GM21619 (cell line): ENCODE measurements at regions not wholly inside any gene's neighbourhood (a gene's known extent, or its start where the extent isn't known, plus 50 kb on each side); places are given as distances from the start of the nearest gene placed in this dataset.

ENCODE experiments used
- ATAC-seq: cut with Tn5 transposase; IDR thresholded peaks from one replicate; pipeline ENCODE4 v1.9.1; 2021; ENCODE audit not compliant: unreplicated experiment

GRCh38 chr12:92288561-92288960 lies 142.9 kb upstream of the BTG1 start:
- ATAC-seq, result no peak

DNA sequence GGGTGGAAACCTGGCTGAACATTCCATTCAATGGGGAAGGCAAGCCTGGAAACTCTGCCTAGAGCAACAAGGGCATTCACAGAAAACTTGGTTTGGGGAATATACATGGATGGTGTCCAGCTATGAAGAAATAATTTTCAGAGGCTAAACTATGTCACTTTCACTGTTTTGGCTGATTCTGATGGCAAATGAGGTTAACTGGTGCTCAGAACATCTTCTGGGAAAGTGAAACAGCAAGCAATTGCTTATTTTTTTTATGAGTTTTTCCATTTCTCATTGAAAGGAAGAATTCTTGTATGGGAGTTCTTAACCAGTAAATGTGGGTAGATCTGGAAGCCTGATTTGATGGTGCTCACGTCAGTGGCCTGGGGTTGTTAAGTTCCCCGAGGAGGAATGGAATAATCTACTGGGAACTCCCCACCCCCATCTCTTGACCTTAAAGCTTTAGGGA lies 132.8 kb upstream of the BTG1 start:
- ATAC-seq, result no peak

DNA sequence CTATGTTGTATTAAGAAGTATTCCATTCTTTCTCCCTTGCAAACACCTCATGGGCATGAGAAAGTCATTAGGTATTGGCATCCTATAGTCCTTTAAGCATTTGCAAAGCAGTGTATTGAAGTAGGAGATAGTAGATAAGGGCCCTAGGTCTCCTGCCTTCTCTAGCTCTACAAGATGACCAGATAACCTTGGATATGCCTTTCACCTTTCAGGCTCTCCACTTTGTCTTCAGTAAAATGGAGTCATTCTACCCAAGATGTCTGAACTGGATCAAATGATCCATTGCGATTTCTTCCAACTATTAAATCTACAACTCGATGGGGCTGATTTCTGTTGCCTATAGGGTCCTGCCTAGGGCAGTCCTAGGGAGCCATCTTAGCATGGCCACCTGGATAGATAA lies 132.1 kb upstream of the BTG1 start:
- ATAC-seq, result no peak

- ATAC-seq, result no peak
These were observed 130.6 kb upstream of the BTG1 start for GRCh38 chr12:92276276-92276675.

DNA sequence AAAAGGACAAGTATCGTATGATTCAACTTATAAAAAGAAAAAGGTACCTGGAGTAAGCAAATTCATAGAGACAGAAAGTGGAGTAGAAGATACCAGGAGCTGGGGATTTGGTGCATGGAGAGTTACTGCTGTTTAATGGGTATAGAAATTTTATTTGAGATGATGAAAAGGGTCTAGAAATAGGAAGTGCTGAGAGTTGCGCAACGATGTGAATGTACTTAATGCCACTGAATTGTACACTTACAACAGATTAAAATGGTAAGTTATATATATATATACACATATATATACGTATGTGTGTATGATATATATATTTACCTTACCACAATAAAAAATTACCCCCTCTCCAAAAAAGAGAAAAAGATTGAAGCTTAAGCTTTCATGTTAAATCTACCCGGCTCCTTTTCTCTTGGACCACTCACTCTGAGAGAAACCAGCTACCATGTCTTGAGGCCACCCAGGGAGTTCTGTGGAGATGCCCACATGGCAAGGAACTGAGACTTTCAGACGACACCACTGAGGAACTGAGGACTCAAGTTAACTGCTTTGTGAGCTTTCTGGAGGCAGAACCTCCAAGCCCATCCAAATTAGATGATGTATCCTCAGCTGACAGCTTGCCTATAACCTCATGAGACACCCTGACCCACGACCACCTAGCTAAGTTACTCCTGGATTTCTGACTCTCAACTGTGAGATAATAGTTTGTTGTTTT lies 130.0 kb upstream of the BTG1 start:
- ATAC-seq, result no peak

- ATAC-seq, result no peak
These were observed 127.4 kb upstream of the BTG1 start for GRCh38 chr12:92273076-92273475.

GRCh38 chr12:92272061-92272964 lies 126.7 kb upstream of the BTG1 start:
- ATAC-seq, result no peak

- ATAC-seq, result no peak
These were observed 125.7 kb upstream of the BTG1 start for GRCh38 chr12:92271341-92271740.

- ATAC-seq, result no peak
These were observed 124.9 kb upstream of the BTG1 start for GRCh38 chr12:92270521-92270920.

GRCh38 chr12:92268946-92269345 lies 123.3 kb upstream of the BTG1 start:
- no peak for ATAC-seq

DNA sequence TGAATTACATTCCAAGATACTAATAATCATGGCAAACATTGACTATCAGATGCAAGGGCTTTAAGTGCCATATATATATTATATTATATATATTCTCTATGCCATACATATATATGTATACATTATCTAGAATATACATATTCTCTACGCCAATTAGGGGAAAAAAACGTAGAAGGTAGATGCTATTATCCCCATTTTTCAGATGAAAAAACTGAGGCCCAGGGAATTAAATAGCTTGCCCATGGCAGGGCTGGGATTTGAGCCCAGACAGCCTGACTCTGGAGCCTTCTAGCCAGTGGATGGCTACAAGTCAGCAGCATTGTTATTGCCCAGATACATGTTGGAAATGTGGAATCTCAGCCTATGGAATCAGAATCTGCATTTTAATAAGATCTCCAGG lies 116.0 kb upstream of the BTG1 start:
- ATAC-seq, result no peak

DNA sequence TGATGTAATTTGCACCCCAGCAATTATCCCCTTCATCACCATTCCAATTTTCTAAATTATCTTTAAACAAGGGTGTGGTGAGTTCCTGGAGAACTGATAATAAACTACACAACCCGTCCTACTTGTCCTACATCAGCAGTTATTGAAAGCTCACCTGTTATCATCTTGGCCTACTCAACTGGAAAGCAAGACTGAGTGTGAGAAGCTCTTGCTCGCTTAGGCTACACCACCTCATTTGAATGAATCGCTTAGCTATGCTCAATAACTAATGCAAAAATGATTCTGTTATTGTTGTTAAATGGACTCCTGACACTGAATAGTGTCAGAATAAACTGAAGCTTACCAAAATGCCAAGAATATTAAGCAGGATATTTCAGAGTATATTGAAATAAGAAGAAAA lies 115.4 kb upstream of the BTG1 start:
- no peak for ATAC-seq

GRCh38 chr12:92259696-92260251 lies 114.1 kb upstream of the BTG1 start:
- ATAC-seq, result no peak

- no peak for ATAC-seq
These were observed 113.6 kb upstream of the BTG1 start for GRCh38 chr12:92259291-92259690.

- no peak for ATAC-seq
These were observed 111.6 kb upstream of the BTG1 start for GRCh38 chr12:92257261-92257660.

- ATAC-seq, result no peak
These were observed 110.1 kb upstream of the BTG1 start for GRCh38 chr12:92255741-92256140.

DNA sequence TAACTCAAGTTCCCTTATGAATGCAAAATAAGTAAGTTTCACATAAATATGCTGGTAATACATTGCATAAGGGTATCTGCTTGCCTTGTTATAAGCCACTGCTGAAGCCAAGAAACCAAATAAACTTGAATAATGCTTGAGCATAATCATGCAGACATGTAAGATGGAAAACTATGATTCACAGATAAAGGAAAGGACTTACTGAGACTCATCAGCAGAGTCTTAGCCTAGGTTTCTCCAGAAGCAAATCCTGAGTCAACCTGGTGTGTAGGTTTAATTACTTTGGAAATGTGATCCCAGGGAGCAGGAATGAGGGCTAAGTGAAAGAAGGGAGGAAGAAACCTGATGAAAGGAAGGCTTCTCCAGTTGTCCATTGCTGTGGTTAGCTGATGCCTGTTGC lies 107.7 kb upstream of the BTG1 start:
- ATAC-seq, result no peak

- ATAC-seq, result no peak
These were observed 103.3 kb upstream of the BTG1 start for GRCh38 chr12:92248977-92249376.

GRCh38 chr12:92244036-92244435 lies 98.4 kb upstream of the BTG1 start:
- ATAC-seq, result no peak

DNA sequence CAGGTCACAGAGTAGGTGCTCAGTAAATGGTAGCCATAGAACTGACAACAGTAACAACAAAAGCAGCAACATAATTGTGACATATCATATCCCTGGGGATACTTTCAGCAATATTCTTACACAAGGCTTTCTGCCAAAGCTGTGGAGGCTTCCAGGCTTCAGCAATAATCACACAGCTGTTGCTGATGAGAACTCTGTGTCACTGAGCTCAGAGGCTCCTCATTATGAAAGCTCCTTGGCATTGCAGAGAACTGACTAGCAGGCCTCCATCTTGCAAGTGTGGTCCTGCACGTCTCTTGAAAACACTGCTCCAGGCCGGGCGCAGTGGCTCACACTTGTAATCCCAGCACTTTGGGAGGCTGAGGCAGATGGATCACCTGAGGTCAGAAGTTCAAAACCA lies 97.3 kb upstream of the BTG1 start:
- no peak for ATAC-seq

DNA sequence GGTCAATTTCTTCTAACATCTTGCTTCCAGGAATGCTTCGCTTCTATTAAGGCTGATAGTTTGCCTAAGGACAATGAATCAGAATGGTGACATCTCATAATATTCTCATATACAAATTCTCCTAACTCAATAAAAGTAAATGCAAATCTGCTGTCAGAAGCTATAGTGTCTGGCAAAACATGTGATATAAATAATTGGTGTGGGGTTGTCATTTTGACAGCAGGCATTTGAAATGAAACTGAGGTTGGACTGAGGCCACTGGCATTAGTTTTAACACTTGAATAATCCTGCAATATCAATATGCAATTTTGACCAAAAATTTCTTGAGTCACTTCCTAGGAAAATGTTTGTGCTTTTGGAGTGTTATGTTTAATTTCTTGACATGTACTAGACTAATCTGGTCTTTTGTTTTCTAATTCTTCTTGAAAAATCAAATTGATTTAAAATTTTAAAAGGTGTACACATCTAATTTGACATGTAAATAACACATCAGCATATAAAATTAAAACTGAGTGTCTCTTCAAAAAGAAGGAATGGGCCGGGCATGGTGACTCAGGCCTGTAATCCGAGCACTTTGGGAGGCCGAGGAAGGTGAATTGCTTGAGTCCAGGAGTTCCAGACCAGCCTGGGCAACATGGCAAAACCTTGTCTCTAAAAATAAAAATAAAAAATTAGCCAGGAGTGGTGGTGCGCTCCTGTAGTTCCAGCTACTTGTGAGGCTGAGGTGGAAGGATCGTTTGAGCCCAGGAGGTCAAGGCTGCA lies 92.3 kb upstream of the BTG1 start:
- ATAC-seq, result no peak
